NCI-H1694 treated with DMSO at 0.1 percent for 48 hours (cell line): ENCODE measurements at regions not wholly inside any gene's neighbourhood (a gene's known extent, or its start where the extent isn't known, plus 50 kb on each side); places are given as distances from the start of the nearest gene placed in this dataset.

Experiments
- DNase-seq: peaks from one replicate; lab custom pipeline; 2025; lab: John Stamatoyannopoulos, UW

DNA sequence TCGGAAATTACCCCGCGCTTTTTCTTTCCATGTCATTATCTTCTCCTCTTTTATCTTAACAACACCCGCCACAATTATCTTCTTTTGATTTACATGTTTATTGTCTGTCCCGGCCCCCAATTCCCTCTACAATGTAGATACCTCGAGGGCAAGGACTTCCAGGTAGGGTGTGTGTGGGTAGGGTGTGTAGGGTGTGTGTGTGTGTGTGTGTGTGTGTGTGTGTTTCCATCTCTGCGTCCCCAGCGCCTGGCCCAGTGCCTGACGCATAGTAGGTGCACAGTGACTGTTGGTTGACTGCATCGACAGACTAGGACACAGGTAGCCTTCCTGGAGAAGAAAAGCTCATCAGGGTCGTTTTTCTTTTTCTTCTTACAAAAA lies 103.1 kb downstream of the UCHL1 start:
- no peak for DNase-seq

DNA sequence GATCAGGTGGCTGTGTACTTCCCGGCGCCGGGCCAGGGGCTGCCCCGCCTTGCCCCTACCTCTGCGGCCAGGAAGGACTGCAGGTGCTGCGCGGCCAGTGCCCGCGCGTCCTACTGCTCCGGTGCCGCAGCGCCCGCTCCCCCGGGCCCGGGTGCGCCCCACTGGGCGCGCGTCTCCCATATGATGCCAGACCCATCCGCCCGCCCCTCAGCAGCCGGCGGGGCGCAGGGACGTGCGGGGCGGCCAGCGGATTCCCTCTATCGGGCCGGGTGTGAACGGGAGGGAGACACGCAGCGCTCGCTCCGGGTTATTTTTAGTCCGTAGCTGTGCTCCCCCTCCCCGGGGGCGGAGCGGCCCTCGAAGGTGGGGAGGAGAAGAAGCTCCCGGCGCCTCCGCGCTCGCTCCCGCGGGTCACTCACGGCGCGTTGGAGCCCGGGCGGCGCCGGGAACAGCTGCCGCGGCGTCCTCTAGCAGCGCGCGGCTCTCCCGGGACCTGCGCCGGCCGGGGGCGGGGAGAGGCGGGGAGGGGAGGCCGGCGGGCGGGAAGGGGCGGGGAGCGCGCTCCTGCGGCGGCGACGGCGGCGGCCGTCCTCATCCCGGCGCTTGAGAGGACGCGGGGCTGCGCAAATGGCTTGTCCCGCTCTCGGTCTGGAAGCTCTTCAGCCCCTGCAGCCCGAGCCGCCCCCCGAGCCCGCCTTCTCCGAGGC lies 103.6 kb downstream of the UCHL1 start:
- DNase-seq = peak; percentile 60

DNA sequence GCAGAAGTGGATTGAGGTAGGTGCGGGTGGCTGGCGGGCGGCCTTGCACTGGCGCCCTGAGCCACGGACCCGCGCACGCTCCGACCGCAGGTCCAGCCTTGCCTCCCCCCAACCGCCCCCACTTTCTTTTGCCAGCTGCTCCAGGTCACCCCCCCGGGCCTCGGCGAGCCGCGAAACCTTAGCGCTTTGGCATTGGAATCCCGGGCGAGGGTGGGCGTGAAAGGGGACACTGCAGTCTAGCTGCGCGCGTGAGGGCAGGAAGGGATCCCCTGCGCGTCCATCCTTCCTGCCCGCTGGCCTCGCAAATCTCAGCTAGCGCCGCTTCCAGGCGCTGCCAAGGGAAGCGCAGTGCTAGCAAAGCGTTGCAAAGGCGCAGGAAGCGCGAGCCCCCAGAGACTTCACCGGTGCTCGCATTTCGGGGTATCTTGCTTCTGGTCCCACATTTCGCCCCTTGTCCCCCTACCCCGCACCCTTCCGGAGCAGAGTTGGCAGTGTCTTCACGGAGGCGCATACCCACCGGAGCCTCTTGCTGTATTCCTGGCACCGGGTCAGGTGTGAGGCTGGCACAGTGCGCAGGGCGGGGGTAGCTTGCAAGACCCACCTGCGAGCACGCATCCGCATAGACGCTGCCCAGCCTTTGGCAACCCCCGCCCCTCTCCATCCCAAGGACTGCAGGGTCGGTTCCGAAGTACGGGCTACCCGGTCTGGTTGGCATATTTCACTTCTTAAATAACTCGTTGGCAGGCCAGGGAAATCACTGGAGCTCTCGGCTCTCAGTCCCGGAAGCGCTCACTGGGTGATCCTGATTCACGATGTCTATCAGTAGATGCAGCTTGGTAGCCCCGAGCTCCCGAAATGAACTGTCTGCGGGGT lies 104.4 kb downstream of the UCHL1 start:
- peak; percentile 29 for DNase-seq

DNA sequence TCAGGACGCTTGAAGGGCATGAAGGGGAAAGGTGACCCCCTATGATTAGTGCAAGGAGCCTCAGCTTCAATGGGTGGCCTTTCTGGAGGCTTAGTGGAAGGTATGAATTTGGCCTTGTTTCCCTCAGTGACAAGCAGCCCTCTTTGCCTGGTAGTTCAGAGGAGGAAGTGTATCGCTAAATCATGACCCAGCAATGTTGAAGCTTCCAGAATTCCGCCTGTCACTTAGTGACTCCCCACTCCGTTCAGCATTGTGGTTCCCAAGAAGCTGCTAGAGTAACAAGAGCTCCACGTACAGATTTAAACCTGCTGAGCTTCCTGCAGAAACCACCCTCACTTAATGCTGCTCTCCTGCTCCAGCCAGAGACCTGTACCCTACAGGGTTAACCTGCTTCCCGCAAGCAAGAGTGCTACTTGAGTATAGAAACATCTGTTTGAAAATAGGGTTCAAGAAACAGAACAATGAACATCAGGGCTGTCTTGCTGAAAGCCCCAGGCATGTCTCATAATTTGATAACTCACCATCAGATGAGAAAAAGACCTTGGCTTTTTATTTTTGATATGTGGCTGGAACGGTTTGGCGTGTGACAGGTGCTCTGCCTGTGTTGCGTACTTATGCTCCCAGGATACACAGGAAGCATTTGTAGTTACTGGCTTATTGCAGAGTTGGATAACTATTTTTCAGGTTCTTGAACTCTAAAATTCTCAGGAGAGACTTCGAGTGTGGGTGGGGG lies 105.2 kb downstream of the UCHL1 start:
- no peak for DNase-seq

DNA sequence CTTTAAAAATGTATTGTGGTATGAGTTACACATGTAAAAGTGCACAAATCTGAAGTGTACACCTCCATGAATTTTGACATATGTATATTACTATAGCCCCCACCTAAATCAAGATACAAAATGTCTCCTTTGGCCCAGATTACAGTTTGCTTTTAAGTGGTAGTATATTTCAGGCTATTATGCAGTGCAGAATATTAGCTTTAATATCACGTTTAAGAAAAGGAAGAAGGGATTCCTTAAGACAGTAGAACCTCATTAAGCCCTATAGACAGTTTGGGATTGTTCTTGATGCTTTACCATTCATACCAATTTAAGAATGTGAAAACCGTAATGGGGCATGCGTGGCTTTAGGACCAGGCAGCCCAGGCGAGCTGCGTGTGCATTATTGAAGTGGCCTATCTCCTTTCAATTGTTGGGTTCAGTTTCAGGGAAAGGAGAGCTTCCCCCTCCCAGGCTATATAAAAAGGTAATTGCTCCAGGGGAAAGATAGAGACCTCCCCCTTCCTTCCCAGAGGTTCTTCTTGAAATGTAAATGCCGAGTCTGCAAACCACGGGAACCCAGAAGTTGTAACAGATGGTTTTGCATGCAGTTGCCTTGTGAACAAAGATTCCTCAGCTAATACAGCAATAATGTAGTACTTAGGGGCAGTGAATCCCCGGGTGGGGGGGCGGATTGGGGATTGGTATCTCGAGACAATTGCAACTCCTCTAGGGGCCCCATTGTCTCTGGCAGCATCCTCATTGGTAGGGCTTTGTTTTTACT lies 106.1 kb downstream of the UCHL1 start:
- no peak for DNase-seq

DNA sequence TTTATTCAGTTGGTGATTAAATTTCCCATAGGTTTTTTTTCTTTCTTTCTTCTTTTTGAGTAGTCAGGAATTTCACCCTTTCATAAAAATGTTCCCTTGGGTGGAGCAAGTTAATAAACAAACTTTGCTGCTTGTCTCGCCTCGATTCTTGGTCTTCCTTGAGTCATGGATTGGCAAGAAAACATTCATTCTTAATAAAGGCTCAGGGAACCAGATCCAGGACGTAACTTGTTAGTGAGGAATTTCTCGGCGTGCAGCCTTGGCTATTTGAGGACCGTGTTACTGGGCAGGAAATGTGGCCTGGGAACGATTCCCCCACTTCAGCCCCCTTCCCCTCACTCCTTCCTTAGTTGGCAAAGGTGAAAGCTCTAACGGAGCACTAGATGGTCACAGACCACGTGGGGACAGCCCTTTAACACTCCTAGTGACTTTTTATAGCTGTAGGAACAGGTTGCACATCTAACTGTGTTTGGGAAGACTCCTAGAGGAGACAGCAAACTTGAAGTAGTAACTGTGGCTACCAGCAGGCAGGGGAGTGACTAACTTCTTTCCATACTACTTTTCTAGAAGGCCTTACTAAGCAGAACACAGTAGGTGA lies 106.8 kb downstream of the UCHL1 start:
- DNase-seq = no peak

DNA sequence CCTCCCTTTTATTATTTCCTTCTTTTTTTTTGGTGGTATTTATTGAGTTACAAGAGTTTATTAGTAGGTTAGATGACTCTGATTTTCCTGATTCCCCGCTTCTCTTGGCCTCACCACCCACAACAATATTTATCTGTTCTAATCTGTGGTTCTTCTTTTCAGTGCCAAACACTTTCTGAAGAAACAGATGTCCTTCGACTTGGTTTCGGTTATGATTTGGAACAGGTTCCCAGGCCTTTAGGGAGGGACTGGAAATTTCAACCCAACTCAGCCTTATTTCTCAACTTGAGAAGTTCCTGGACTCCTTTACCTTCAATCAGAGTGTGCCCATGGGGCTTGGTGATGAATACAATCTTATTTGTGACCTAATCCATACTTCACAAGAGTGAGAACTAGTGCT lies 108.1 kb downstream of the UCHL1 start:
- no peak for DNase-seq

DNA sequence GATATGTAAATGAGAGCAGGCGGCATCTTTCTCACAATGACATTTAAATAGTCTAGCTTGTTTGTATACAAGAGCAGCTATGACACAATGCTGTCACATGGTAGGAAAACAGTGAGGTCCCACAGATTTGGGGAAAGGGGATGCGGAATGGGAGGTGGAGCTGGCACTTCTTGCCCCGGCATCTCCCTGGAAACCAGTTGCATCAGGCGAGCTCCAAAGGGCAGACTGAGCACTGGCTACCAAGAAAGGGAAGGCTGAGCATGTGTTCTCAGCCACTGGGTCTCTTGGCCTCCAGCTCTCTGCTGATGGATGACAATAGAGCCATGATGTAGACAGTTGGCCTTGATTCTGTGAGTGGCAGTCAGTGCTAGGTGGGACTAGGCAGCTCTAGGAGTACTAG lies 109.0 kb downstream of the UCHL1 start:
- DNase-seq = no peak

DNA sequence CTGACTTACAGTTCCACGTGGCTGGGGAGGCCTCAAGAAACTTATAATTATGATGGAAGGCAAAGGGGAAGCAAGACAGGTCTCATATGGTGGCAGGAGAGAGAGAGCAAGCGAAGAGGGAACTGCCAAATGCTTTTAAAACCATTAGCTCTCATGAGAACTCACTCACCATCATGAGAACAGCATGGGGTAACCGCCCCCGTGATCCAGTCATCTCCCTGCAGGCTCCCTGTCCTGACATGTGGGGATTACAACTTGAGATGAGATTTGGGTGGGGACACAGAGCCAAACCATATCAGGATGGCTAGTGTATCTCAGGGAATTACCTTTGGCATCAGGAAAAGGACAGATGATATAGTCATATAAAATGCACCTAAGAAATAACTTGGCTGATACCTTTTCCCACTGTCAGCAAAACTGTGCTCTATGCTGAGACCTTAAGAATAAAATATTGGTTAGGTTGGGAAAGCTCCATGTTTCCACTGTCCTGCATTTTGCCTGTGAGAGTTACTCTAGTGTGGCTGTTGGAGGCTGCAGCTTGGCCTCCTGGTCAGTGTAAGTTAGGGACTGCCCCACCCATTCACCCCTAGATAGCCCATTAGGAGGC lies 110.3 kb downstream of the UCHL1 start:
- no peak for DNase-seq

DNA sequence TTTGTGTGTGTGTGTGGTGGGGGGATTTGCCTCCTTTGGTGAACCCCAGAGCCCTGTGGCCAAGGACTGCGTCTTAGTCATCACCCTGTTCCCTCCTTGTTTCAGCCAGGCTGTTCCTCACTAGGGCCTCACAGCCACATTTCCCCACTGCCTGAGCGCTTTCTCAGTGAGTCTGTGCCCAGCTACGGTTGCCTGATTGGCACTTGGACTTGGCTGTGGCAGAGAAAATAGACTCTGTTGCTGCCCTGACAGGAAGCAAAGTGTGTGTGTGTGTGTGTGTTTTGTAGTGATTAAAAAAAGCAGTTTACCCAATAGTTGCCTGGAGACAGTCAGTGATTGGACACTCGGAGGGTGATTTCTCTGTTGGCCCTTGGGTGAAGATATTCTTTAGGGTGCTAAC lies 113.0 kb downstream of the UCHL1 start:
- no peak for DNase-seq

DNA sequence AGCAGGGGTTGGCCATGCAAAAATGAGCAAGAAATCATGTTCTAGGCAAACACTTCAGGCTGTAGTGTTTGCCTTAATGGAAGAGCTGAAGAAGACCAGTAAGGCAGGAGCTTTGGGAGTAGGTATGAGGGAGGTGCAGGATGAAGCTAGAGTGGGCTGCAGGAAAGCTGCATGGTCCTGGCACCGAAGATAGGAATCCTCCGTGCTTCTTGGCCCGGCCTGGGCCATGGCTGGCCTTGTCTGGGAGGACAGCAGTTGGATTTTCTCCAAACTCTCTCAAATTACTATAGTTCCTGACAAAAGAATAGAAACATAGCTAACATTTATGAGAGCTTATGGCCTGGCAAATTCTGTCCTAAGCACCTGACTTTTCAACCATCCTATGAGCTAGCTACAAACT lies 116.5 kb downstream of the UCHL1 start:
- no peak for DNase-seq

DNA sequence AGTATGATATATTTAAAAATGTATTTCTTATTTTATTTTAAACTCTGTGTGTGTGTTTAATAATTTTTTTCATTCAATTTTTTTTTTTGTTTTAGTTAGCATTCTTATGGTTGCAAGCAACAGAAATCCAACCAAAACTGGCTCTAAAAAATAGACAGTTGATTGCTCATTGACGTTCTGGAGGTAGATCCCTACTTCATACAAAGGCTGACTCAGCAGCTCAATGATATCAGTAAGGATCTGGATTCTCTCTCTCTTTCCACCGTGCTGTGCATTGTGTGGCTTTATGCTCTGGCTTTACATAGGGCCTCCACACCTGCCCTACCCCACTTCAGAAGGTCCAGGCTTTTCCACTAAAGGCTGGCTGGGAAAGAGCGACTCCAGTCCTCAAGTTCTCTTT lies 117.8 kb downstream of the UCHL1 start:
- no peak for DNase-seq

DNA sequence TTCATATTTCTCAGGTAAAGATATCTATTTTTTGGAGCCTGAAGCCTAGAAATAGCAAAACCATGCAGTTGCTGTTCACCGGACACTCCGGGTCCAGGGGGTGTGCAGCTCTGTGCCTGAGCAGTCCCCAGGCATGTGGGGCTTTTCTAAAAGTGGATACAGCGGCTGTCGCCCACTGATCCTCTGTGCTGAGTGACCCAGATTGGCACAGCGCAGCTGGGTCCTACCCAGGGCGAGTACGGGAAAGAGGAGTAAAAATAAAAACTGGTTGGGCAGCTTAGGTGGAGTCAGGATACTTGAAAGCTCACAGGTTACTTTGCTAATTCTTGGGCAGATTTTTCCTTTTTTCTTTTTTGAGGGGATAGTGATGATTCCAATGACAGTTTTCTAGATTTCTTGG lies 118.8 kb downstream of the UCHL1 start:
- DNase-seq = no peak

DNA sequence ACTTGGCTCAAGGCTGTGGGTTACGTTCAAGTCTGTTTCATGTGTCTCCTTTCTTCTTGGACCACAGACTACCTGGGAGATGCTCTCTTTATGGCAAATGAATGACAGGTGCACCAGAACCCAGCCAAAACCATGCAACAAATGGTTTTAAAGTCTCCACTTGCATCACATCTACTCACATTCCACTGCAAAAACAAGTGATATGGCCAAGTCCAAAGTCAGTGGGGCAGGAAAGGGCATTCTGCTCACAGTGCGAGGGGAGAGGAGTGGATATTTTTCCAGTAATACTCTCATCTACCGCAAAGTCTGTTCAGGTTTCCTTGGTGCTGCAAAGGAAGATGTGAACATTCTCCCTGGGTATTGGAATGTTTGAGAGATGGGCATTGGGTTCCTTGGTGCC lies 120.5 kb downstream of the UCHL1 start:
- no peak for DNase-seq

DNA sequence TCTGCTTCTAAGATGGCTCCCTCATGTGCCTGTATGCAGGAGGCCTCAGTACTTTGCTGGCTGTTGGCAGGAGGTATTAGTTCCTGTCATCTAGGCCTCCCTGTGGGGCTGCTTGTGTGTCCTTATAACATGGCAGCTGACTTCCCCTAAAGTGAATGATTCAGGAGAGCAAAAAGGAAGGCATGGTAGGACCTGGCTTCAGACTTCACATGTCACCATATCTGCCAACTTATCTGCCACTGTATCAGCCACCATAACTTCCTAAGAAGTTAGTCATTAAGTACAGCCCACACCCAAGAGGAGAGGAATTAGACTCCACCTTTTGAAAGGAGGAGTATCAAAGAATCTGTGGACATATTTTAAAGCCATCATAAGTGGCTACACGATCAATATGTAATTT lies 122.5 kb downstream of the UCHL1 start:
- no peak for DNase-seq

DNA sequence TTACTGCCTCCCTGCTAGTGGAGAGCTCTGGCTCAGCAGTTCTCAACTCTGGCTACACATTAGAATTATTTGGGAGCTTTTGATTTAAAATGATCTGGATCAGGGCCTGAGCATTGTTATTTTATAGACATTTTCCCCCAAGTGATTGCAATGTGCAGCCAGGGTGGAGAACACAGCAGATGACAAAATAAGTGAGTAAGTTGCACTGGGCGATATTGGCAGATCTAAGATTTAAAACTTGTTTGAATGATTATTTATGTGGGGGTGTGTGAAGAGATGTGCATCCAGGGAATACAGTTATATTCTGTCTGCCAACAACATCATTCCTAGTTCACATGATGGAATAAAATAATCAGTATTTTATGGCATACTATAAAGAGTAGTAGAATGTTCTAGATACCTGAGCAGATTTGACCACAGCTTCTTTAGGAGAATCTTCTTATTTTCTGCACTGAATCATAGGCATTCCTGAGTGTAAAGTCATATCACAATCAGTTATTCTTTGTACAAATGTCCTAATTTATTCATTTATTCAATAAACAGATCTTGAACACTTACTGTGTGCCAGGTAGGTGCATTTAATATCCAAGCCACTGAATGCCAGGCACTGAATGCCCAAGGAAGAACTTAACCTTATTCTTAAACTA lies 123.9 kb downstream of the UCHL1 start:
- DNase-seq = no peak

DNA sequence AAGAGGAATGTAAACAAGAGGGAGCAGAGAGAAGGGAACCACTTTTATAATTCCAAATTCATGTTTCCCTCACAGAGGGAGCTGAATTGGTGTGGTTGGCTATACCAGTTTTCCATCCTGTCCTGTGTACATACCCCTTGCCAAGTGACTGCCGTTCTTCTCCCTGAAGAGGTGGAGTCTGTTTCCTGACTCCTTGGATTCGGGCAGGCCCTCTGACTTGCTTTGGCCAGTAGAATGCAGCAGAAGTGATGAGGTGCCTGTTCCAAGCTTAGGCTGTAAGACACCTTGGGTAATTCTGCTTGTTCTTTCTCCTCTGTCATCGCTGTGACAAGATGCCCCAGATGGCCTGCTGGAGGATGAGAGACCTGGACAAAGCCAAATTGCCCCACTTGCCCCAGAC lies 124.7 kb downstream of the UCHL1 start:
- no peak for DNase-seq

DNA sequence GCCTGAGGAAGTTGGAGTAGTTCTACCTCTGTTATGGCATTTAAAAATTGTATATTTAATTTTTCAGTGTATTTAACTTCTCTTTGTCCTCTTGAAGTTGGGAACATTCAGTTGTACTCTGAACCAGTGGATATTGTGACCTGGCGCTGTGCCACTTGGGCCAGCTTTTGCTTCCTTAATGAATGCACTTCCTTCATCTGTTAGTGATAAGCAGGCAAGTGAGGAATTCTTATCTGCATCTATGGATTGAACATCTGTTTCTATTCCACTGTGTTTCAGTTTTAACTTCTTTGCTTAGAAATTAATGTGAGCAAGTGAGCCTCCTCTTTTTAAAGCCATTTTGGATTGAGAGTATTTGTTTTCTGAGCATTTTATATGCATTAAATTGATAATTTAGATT lies 128.3 kb downstream of the UCHL1 start:
- DNase-seq = no peak

DNA sequence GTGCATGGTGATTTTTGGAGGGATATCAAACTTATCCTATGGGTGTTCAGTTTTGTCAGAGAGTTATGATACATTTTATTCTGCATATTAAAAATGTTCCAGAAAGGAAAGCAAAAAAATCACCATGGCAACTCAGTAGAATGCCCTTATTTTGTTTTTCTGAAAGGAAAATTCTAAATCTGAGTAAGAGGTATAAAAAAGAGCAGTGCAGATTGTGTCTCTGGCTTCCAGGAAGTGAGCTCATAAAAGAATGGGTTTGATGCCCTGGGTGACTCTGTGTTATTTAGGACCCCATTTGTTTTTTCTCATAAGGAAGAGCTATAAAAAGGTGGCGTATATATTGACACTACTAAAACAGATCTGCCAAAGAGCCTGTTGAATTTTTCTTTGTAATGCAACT lies 128.8 kb downstream of the UCHL1 start:
- DNase-seq = no peak

DNA sequence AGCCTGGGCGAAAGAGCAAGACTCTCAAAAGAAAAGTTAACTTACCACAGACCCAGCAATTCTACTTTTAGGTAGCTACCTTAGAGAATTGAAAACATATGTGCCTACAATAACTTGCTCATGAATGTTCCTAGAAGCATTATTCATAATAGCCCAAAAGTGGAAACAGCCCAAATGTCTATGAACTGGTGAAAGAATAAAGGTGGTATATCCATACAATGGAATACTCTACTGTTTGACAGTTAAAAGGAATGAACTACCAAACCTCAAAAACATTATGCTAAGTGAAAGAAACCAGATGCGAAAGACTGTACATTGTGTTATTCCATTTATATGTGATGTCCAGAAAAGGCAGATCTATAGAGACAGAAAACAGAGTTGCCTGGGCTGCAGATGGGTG lies 131.4 kb downstream of the UCHL1 start:
- no peak for DNase-seq

DNA sequence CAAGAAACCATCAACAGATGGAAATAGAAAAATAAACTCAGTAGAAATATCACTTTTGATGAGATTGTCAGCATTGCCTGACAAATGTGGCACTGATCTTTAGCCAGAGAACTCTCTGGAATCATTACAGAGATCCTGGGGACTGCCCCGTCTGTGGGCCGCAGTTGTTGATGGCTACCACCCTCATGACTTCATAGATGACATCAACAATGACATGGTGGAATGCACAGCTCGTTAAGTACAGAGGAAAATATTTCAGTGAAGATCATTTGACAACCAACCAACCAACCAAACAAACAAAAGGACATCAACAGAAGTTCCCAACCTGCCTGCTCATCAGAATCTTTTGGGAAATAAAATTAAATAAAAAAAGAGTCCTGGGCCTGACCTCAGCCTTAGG lies 132.6 kb downstream of the UCHL1 start:
- DNase-seq = no peak
